H7 (cell line): ENCODE measurements at regions not wholly inside any gene's neighbourhood (a gene's known extent, or its start where the extent isn't known, plus 50 kb on each side); places are given as distances from the start of the nearest gene placed in this dataset.

Experiments used
- DNase-seq: peaks from one replicate; pipeline ENCODE4 v3.0.0; 2012
- H3K27me3 ChIP-seq: 2 replicates; pipeline ENCODE4 v1.6.0; 2011; ENCODE audit warnings: mild to moderate bottlenecking, low read length; ENCODE audit not compliant: control insufficient read depth, insufficient read depth
- H3K36me3 ChIP-seq: replicated peaks from 2 replicates; pipeline ENCODE4 v1.5.1; 2011; ENCODE audit warnings: low read length; ENCODE audit not compliant: control insufficient read depth, insufficient read depth
- H3K4me3 ChIP-seq: 2 replicates; pipeline ENCODE4 v1.5.1; 2011; ENCODE audit warnings: low read depth, mild to moderate bottlenecking, control low read depth, low read length, moderate library complexity; ENCODE audit not compliant: insufficient read depth

DNA sequence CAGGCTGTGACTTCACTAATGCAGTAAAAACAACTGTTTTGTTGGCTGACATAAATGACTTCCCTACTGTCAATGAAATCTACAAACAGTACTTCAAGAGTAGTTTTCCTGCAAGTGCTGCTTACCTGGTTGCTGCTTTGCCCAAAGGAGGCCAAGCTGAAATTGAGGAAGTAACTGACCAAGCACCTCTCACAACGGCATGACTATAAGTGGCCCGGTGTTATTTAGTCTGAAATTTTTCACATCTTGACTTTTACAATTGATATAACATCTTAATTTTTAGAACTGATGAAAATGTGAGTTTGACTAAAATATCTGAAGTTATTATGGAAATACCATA lies 274.9 kb upstream of the NR5A2 start:
- H3K4me3 ChIP-seq: no peak overlapping the region
- no peaks in the 10 kb centered on the region for H3K27me3 ChIP-seq
- no peak for DNase-seq
- H3K36me3 ChIP-seq: no peaks in the 10 kb centered on the region; the same call in 1 of the 2 replicates

DNA sequence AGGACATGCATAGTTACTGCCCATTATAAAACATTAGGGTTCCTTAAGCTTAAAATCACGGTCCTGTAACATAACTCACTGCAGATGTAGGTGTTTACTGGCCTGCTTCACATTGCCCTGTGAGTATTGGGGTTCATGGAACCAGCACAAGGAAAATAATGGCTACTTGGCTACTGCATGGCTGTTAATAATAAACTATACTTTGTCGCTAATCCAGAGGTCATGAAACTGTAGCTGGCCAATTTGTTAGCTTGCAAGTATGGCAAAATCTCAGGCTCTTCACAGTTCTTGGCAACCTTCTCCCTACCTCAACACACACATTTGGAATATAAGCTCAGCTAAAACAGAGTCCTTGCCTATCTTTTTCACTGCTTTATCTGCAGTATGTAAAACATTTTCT lies 274.0 kb upstream of the NR5A2 start:
- Histone ChIP-seq H3K36me3 (no peaks in the 10 kb centered on the region; the same call in 1 of the 2 replicates), H3K4me3 (no peak overlapping the region), H3K27me3 (no peaks in the 10 kb centered on the region)
- no peak for DNase-seq

- no peak for DNase-seq
- Histone ChIP-seq H3K4me3 (no peak overlapping the region), H3K36me3 (no peaks in the 10 kb centered on the region; the same call in 1 of the 2 replicates), H3K27me3 (no peaks in the 10 kb centered on the region)
Observed at GRCh38 chr1:199756066-199756465, 271.4 kb upstream of the NR5A2 start.

- H3K36me3 ChIP-seq: no peaks in the 10 kb centered on the region
- DNase-seq: no peak
Observed at GRCh38 chr1:199758626-199759255, 268.8 kb upstream of the NR5A2 start.

GRCh38 chr1:199759268-199759730 lies 268.2 kb upstream of the NR5A2 start:
- DNase-seq: no peak
- H3K36me3 ChIP-seq: no peaks in the 10 kb centered on the region

More at GRCh38 chr1:199758626-199759255, 268.8 kb upstream of the NR5A2 start:
- H3K4me3 ChIP-seq: no peak overlapping the region
- H3K27me3 ChIP-seq: no peaks in the 10 kb centered on the region

GRCh38 chr1:199762572-199762971 lies 264.9 kb upstream of the NR5A2 start:
- no peak overlapping the region for H3K4me3 ChIP-seq
- DNase-seq: no peak
- H3K36me3 ChIP-seq: no peaks in the 10 kb centered on the region
- no peaks in the 10 kb centered on the region for H3K27me3 ChIP-seq

More at GRCh38 chr1:199759268-199759730, 268.2 kb upstream of the NR5A2 start:
- Histone ChIP-seq H3K4me3 (no peak overlapping the region), H3K27me3 (no peaks in the 10 kb centered on the region)

- Histone ChIP-seq H3K4me3 (no peak overlapping the region), H3K36me3 (no peaks in the 10 kb centered on the region), H3K27me3 (no peaks in the 10 kb centered on the region)
- no peak for DNase-seq
Observed at GRCh38 chr1:199766218-199766792, 261.2 kb upstream of the NR5A2 start.

- DNase-seq: no peak
- Histone ChIP-seq H3K4me3 (no peak overlapping the region), H3K36me3 (no peaks in the 10 kb centered on the region), H3K27me3 (no peaks in the 10 kb centered on the region)
Observed at GRCh38 chr1:199767700-199768099, 259.8 kb upstream of the NR5A2 start.

DNA sequence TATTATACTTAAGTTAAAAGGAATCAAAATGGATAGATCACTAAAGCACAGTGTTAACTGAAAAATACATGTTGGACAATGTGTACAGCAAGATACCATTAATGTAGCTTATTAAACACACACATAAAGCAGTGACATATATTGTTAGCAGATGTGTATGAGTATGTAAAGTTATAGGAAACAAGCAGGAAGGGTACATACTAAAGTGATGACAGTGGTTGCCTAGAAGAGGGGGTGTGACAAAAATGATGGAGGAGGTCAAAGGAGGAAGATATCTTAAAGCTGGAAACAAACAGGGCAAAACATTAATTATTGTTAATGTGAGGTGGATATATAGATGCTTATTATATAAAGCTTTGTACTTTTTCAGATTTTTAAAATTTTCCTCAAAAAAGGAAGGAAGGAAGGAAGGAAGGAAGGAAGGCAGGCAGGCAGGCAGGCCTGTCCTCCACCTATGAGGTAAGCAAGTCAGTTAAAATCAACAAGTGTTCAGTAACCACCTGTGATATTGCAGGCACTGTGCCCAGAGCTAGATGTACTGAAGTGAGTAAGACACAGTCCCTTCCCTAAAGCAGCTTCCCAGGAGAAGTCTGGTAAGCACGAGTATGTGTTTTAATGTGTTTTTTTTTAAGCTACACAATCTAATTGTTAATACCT lies 252.9 kb upstream of the NR5A2 start:
- Histone ChIP-seq H3K36me3 (no peaks in the 10 kb centered on the region), H3K27me3 (no peaks in the 10 kb centered on the region), H3K4me3 (no peak overlapping the region)
- DNase-seq: no peak

DNA sequence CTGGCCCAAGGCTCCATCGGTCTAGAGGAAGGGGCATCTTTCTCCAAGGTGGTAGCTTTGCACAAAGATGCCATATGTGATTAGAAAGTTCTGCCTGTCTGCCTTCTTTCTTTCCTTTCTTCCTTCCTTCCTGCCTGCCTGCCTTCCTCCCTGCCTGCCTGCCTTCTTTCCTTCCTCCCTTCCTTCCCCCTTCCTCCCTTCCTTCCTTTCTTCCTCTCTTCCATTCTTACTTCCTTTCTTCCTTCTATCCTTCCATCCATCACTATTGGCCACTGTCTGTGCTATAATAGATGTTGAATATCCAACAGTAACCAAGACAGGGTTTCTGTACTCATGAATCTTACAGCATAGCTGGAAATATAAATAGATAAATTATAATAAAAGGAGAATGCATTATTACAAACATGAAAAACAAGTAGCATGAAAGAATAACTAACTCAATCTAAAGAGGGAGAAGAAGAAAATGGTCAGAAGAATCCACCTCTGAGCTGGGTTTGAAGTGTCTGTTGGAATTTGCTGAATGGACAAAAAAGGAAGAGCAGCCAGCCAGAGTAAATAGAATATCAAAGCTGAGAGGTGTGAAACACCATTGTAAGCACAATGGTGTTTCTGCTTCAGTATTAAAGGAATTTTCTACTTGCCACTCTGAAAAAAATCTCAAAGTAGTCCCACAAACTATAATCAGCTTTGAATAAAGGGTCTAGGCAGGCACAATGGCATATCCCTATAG lies 250.6 kb upstream of the NR5A2 start:
- H3K36me3 ChIP-seq: no peaks in the 10 kb centered on the region
- no peak for DNase-seq
- no peak overlapping the region for H3K4me3 ChIP-seq
- H3K27me3 ChIP-seq: no peaks in the 10 kb centered on the region

- no peak for DNase-seq
- Histone ChIP-seq H3K27me3 (no peaks in the 10 kb centered on the region), H3K36me3 (no peaks in the 10 kb centered on the region), H3K4me3 (no peak overlapping the region)
Observed at GRCh38 chr1:199778324-199778955, 249.1 kb upstream of the NR5A2 start.

- DNase-seq: no peak
- H3K4me3 ChIP-seq: no peak overlapping the region
- no peaks in the 10 kb centered on the region for H3K36me3 ChIP-seq
- H3K27me3 ChIP-seq: no peaks in the 10 kb centered on the region
Observed at GRCh38 chr1:199780091-199780490, 247.4 kb upstream of the NR5A2 start.

DNA sequence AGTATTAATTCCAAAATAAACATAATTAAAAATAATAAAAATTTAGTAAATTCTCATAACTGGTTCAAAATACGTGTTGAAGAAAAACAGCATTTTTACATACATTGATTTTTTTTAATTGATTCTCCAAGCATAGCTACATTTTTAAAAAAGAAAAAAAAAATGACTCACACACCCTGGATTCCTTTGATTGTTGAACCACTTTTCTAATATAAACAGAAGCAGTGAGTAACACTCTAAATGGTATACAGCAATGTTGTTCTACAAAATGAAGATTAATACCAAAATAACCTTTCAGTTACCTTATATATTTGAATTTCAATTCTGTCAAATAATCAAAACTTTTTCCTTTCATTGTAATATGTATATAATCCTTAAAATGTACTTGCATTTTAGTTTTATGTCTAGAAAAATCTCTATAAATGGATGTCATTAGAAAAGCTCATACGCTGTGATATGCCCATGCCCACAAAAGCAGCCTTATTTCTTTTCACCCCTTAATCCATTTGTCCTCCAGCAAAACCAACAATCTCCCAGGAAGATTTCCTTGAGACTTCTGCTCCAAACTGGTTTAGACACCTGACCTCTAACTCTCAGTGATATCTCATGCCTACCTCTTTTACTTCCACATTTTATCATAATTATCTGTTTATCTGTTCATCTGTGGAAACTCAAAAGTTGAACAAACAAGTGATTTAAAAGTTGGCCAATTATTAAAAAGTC lies 246.4 kb upstream of the NR5A2 start:
- Histone ChIP-seq H3K36me3 (no peaks in the 10 kb centered on the region), H3K4me3 (no peak overlapping the region), H3K27me3 (no peaks in the 10 kb centered on the region)
- DNase-seq: no peak
